Astrocyte of the cerebellum (primary cell): ENCODE measurements at regions not wholly inside any gene's neighbourhood (a gene's known extent, or its start where the extent isn't known, plus 50 kb on each side); places are given as distances from the start of the nearest gene placed in this dataset.
"Not testable (repeated sequence)": the region's sequence is repeated elsewhere in the genome, so short reads cannot be mapped to it uniquely, and the experiment has no call there.

Experiments
- DNase-seq: peaks from one replicate; pipeline ENCODE4 v3.0.0-alpha.2; 2011; ENCODE audit warnings: low read depth
- H3K4me3 ChIP-seq: 2 replicates; pipeline ENCODE4 v1.5.1; 2011; ENCODE audit warnings: mild to moderate bottlenecking, low read depth, low read length, moderate library complexity
- in situ Hi-C: cut with HindIII; loops from 2 replicates; pipeline ENCODE4 v1.10.0; 2017; ENCODE audit warnings: low sequenced_read_pairs
- TF ChIP-seq, protein P1 (sequence below): IDR thresholded peaks from 2 replicates; pipeline ENCODE4 v1.5.1; 2012; ENCODE audit warnings: low read length, low read depth, moderate library complexity, mild to moderate bottlenecking; ENCODE audit errors: missing control alignments

- in situ Hi-C loops = no loop called here
- no peak for DNase-seq
- no peak overlapping the region for H3K4me3 ChIP-seq
- TF ChIP-seq, protein P1, sequence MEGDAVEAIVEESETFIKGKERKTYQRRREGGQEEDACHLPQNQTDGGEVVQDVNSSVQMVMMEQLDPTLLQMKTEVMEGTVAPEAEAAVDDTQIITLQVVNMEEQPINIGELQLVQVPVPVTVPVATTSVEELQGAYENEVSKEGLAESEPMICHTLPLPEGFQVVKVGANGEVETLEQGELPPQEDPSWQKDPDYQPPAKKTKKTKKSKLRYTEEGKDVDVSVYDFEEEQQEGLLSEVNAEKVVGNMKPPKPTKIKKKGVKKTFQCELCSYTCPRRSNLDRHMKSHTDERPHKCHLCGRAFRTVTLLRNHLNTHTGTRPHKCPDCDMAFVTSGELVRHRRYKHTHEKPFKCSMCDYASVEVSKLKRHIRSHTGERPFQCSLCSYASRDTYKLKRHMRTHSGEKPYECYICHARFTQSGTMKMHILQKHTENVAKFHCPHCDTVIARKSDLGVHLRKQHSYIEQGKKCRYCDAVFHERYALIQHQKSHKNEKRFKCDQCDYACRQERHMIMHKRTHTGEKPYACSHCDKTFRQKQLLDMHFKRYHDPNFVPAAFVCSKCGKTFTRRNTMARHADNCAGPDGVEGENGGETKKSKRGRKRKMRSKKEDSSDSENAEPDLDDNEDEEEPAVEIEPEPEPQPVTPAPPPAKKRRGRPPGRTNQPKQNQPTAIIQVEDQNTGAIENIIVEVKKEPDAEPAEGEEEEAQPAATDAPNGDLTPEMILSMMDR = no peak
These were observed 201.3 kb downstream of the HTR1A start for GRCh38 chr5:63760965-63761364.

GRCh38 chr5:63743096-63743798 is 219.0 kb downstream of the HTR1A start:
- in situ Hi-C loops = no loop called here
- H3K4me3 ChIP-seq = no peak overlapping the region
- TF ChIP-seq, protein P1 = no peak
- DNase-seq = no peak

DNA sequence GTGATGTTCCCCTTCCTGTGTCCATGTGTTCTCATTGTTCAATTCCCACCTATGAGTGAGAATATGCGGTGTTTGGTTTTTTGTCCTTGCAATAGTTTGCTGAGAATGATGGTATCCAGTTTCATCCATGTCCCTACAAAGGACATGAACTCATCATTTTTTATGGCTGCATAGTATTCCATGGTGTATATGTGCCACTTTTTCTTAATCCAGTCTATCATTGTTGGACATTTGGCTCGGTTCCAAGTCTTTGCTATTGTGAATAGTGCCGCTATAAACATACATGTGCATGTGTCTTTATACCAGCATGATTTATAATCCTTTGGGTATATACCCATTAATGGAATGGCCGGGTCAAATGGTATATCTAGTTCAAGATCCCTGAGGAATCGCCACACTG is 229.4 kb downstream of the HTR1A start:
- DNase-seq, H3K4me3 ChIP-seq, in situ Hi-C loops: not testable (repeated sequence)

- H3K4me3 ChIP-seq = no peak overlapping the region
- in situ Hi-C loops = no loop called here
- no peak for DNase-seq
- TF ChIP-seq, protein P1 = no peak
These were observed 234.7 kb downstream of the HTR1A start for GRCh38 chr5:63727583-63727982.

GRCh38 chr5:63726496-63726895 is 235.7 kb downstream of the HTR1A start:
- no peak overlapping the region for H3K4me3 ChIP-seq
- in situ Hi-C loops = no loop called here
- no peak for DNase-seq
- TF ChIP-seq, protein P1 = no peak

- DNase-seq = no peak
- H3K4me3 ChIP-seq = no peak overlapping the region
- TF ChIP-seq, protein P1 = no peak
- in situ Hi-C loops = no loop called here
These were observed 243.1 kb downstream of the HTR1A start for GRCh38 chr5:63719147-63719546.

DNA sequence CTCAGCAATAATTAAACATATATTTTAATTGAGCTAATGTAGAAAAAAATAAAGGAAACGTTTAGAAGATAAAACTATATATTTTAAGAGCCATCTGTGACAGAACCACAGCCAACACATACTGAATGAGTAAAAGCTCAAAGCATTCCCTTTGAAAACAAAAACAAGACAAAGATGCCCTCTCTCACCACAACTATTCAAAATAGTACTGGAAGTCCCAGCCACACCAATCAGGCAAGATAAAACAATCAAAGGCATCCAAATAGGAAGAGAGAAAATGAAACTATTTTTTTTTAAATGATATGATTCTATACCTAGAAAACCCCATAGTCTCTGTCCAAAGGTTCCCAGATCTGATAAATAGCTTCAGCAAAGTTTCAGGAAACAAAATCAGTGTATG is 262.0 kb downstream of the HTR1A start:
- in situ Hi-C loops = no loop called here
- no peak for DNase-seq
- TF ChIP-seq, protein P1 = no peak
- no peak overlapping the region for H3K4me3 ChIP-seq
